GM12865 (cell line): ENCODE measurements at regions not wholly inside any gene's neighbourhood (a gene's known extent, or its start where the extent isn't known, plus 50 kb on each side); places are given as distances from the start of the nearest gene placed in this dataset.

Experiments used
- DNase-seq: peaks from one replicate; pipeline ENCODE4 v3.0.0; 2010; ENCODE audit warnings: low read depth
- H3K4me3 ChIP-seq: 2 replicates; pipeline ENCODE4 v1.5.1; 2011; ENCODE audit warnings: mild to moderate bottlenecking, low read depth, low read length, control low read depth
- TF ChIP-seq, protein P1 (sequence below): IDR thresholded peaks from 2 replicates; pipeline ENCODE4 v1.5.1; 2011; ENCODE audit warnings: low read length, control low read depth, low read depth, inconsistent platforms; ENCODE audit not compliant: insufficient read depth; ENCODE audit errors: missing control alignments

GRCh38 chr21:25501462-25501861, 105.8 kb downstream of the MRPL39 start:
- DNase-seq = peak; percentile 55
- TF ChIP-seq, protein P1, sequence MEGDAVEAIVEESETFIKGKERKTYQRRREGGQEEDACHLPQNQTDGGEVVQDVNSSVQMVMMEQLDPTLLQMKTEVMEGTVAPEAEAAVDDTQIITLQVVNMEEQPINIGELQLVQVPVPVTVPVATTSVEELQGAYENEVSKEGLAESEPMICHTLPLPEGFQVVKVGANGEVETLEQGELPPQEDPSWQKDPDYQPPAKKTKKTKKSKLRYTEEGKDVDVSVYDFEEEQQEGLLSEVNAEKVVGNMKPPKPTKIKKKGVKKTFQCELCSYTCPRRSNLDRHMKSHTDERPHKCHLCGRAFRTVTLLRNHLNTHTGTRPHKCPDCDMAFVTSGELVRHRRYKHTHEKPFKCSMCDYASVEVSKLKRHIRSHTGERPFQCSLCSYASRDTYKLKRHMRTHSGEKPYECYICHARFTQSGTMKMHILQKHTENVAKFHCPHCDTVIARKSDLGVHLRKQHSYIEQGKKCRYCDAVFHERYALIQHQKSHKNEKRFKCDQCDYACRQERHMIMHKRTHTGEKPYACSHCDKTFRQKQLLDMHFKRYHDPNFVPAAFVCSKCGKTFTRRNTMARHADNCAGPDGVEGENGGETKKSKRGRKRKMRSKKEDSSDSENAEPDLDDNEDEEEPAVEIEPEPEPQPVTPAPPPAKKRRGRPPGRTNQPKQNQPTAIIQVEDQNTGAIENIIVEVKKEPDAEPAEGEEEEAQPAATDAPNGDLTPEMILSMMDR = no peak
- H3K4me3 ChIP-seq = no peak overlapping the region

- TF ChIP-seq, protein P1 = no peak
- DNase-seq = no peak
- H3K4me3 ChIP-seq = no peak overlapping the region
Measured at GRCh38 chr21:25500598-25500997, 106.7 kb downstream of the MRPL39 start.

DNA sequence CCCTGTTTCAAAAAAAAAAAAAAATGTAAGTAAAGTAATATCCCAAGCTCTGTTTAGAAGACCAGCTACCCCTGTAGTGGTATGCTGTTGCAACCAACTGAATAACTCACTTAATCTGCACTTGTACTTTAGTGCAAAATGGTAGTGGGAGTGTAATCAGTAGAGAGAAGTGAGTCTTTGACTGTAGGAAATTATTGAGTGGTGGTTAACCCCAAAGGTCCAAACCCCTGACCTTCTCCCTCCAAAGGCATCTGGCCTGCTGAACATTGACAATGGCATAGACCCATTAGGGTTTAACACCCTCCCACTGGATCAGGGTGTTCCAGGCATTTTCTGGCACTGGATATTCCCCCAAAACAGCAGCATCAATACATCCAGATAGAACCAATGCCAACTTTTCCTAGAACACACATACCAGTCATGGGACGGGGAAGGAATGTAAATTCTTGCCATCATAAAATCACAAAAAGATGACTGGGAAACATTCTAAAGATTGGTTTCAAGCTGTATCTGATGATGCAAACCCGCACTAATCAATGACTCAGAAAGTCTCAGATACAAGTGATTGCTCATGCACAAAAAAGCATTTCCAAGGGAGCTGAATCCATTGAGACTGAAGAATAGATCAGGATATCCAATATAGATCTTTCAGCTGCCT, 110.3 kb downstream of the MRPL39 start:
- no peak overlapping the region for H3K4me3 ChIP-seq
- DNase-seq = peak; percentile 32
- TF ChIP-seq, protein P1 = no peak

DNA sequence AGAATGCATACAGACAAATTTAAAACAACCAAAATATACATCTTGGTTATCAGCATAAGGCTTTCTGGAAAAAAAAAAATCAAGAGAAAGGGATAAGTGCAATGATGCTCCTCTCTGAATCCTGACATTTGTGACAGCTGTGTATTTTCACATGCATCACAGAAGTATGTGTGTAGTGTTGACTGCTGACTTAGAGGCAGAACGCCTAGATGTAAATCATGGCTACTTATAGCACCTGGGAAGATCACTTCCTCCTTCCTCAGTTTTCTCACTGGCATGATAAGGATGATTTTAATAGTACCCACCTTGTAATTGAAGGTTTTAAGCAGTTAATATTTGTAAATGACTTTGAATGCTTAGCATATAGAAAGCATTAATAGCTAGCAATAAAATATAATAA, 112.5 kb downstream of the MRPL39 start:
- no peak overlapping the region for H3K4me3 ChIP-seq
- TF ChIP-seq, protein P1 = no peak
- peak; percentile 44 for DNase-seq

- no peak for DNase-seq
- TF ChIP-seq, protein P1 = no peak
- no peak overlapping the region for H3K4me3 ChIP-seq
Measured at GRCh38 chr21:25493722-25494121, 113.6 kb downstream of the MRPL39 start.

GRCh38 chr21:25491267-25491666, 116.0 kb downstream of the MRPL39 start:
- DNase-seq = peak; percentile 58
- TF ChIP-seq, protein P1 = no peak
- peak overlapping the region; percentile 22 for H3K4me3 ChIP-seq

GRCh38 chr21:25490742-25491141, 116.5 kb downstream of the MRPL39 start:
- DNase-seq = peak; percentile 33
- TF ChIP-seq, protein P1 = no peak

More at GRCh38 chr21:25490742-25491141, 116.5 kb downstream of the MRPL39 start:
- peak overlapping the region; percentile 22 for H3K4me3 ChIP-seq
